ENCODE measurements at regions not wholly inside any gene's neighbourhood (a gene's known extent, or its start where the extent isn't known, plus 50 kb on each side); places are given as distances from the start of the nearest gene placed in this dataset.

- TF ChIP-seq POLR2A (IDR thresholded peaks at IDR 0.05) (no peak), CTCF (IDR thresholded peaks at IDR 0.05) (no peak), POLR2AphosphoS5 (IDR thresholded peaks at IDR 0.05) (no peak)
Measured at GRCh38 chr2:35114765-35115164, 1240.8 kb upstream of the CRIM1 start.
